HG03139 (cell line): ENCODE measurements at regions not wholly inside any gene's neighbourhood (a gene's known extent, or its start where the extent isn't known, plus 50 kb on each side); places are given as distances from the start of the nearest gene placed in this dataset.
"Not testable (repeated sequence)": the region's sequence is repeated elsewhere in the genome, so short reads cannot be mapped to it uniquely, and the experiment has no call there.

Experiments used
- ATAC-seq: cut with Tn5 transposase; IDR thresholded peaks from one replicate; pipeline ENCODE4 v1.9.1; 2021; ENCODE audit not compliant: unreplicated experiment

DNA sequence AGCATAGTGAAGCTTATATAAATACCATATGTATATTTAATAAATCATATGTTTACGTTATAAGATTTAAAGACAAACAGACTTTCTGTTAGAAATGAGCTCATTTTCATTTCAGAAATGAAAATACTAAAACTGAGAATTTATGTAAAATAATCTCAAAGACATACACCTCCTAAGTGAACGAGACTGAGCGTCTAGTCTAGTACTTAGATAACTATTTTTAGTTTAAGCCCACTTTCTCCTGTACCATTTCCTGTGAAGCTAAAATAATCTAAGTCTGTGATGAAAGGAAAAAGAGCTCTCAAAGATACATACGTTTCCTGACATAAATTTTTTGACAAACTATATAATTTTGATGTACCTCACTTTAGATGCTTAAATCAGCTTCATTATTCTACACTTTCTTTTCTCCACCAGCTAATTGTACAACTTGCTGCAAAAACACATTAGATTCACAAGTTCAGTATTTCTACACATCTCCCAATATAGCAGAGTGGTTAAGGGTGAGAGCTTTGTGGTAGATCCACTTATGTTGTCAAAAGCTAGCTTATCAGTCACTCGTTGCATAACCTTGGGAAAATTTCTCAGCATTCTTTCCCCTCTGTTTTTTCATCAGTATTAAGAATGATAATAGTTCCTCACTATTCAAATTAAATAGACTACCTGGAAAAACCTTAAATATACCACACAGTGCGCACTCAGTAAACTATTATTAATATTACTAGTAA lies 703.0 kb downstream of the PLOD2 start:
- ATAC-seq: no peak

GRCh38 chr3:145459681-145460080 lies 701.3 kb downstream of the PLOD2 start:
- not testable (repeated sequence) for ATAC-seq

DNA sequence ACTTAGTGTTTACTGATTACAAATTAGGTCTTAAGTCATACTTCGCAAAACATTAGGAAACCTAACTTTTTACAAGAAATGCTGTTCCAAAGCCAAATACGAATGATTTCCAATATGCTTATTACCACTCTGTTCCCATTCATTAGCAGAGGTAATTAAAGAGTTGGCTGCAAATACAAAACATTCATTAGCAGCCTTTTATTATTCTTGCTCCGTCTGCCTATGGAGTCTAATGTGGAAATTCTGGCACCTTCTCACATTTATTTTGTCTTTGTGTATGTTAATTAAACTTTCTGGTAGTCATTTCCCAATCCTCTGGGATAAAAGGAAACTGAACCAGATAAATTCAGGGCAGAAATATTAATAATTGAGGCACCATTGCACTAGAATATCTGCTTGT lies 689.0 kb downstream of the PLOD2 start:
- no peak for ATAC-seq

DNA sequence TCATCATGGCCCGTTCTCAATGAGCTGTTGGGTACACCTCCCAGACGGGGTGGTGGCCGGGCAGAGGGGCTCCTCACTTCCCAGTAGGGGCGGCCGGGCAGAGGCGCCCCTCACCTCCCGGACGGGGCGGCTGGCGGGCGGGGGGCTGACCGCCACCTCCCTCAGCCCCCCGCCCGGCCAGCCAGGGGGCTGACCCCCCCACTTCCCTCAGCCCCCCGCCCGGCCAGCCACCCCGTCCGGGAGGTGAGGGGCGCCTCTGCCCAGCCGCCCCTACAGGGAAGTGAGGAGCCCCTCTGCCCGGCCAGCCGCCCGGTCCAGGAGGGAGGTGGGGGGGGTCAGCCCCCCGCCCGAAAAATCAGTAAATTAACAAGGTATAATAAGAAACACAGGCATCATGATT lies 678.2 kb downstream of the PLOD2 start:
- ATAC-seq: not testable (repeated sequence)

GRCh38 chr3:145483992-145484391 lies 677.0 kb downstream of the PLOD2 start:
- no peak for ATAC-seq

DNA sequence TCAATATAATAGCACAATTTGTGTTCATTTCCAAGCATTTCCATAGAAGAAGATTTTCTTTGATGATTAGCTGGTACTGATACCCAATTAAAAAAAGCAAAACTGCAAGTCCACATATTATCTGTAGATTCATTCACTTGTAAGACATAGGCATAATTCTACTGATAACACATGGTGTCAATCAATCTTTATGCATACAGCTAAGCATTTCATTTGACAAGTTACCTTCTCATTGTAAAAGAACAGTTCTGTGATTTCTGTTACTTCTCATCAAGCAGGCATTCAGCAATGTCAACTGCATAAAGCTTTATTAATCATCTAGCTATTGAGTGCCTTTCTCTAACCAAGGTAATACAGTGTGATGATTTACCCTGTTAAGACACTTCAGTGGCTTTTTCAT lies 672.0 kb downstream of the PLOD2 start:
- no peak for ATAC-seq

DNA sequence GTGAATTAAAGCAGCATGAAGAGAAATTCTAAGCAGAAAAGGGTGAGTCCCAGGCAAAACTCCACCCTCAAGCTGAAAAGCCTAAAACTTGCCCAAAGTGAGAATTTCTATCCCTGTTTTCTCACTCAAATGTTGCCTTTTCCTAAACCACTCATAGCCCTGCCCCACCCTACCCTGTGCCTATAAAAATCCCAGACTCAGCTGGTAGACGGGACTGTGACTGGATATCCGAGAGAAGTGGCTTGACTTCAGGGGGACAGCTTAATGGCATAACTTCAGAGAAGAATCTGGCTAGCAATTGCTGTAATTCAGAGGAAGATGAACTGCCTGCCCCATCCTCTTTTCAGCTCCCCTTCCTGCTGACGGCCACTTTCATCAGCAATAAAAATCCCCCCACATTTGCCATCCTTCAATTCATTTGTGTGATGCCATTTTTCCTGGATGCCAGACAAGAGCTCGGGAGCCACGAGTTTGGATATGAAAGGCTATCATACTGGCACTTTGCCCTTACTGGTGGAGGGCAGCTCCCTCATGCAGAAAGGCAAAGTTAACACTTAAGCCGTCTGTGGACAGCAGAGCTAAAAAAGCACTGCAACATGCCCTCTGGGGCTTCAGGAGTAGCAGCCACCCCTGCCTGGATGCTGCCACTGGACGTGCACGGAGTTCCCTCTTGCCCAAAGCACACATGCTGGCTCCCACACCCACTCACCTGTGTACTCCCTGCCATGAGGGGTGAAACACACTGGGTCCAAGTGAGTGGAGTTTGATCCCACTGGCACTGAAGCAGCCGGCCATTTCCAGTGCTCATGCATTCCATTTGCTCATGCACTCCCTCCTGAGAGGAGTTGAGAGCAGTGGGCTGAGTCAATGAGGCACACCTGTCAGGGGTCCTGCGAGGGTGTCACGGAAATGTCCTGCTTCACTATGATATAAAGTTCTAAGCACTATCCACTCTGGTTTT lies 670.6 kb downstream of the PLOD2 start:
- ATAC-seq: no peak

DNA sequence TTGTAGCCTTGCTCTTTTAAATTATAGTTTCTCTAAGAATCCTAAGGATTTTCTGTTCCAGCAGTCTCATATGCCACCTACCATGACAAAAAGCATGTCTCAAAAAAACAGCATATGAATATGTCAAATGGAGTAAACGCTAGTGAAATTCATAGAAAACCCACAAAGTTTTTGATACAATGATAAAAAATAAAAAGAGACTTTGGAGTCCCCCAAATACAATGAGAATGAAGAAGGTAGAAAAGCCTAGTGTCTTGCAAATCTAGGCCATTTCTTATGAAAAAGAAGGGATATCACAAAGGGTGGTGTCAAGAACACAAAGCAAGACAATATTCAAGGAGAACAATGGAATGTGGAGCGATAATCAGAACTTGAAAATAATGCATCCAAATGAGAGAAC lies 668.5 kb downstream of the PLOD2 start:
- no peak for ATAC-seq

- ATAC-seq: not testable (repeated sequence)
These were observed 643.6 kb downstream of the PLOD2 start for GRCh38 chr3:145517416-145517815.

DNA sequence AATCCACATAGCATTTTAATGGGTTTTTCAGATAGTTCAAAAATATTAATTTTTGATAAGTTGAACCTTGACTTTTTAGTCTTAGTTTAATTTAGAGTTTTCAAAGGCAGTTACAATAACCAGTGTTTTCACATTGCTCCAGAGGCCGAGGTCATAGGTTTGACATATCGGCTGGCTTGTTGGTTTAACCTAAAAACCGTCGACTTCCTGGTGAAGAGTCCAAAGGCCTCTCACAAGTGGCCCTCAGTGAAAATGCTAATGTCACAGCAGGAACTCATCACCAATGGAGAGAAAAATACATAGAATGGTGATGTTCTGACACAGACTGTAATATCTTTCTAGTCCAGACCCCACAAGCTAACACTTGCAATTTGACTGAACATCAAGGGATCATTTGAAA lies 642.3 kb downstream of the PLOD2 start:
- no peak for ATAC-seq

DNA sequence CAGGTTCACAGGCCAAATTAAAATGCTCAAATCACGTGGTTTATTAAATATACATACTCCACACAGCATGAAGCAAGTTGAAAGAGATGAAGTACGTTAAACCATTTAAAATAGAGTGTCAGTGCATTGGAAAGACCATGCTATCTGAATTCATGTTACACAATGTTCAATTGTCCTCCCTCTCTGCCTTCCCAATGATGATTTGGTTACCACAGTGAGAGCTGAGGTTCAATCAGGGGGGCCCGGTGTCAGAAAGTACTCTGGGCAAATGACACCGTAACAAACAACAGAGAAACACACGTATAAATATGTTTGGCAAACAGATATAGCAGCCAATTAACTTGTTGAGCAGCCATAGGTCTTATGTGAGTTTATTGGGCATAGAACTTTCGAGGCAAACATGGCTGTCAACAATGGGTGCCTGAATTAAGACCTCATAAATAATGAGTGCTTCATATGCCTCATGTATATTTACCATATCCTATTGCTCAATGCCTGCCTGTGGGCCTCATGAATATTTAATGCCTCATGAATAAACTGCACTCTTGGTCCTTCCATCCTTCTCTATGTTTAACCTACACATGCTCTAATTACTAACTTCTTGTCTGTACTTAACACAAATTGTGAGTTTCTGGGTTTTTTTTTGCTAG lies 641.5 kb downstream of the PLOD2 start:
- ATAC-seq: no peak

GRCh38 chr3:145522179-145522578 lies 638.8 kb downstream of the PLOD2 start:
- ATAC-seq: no peak

DNA sequence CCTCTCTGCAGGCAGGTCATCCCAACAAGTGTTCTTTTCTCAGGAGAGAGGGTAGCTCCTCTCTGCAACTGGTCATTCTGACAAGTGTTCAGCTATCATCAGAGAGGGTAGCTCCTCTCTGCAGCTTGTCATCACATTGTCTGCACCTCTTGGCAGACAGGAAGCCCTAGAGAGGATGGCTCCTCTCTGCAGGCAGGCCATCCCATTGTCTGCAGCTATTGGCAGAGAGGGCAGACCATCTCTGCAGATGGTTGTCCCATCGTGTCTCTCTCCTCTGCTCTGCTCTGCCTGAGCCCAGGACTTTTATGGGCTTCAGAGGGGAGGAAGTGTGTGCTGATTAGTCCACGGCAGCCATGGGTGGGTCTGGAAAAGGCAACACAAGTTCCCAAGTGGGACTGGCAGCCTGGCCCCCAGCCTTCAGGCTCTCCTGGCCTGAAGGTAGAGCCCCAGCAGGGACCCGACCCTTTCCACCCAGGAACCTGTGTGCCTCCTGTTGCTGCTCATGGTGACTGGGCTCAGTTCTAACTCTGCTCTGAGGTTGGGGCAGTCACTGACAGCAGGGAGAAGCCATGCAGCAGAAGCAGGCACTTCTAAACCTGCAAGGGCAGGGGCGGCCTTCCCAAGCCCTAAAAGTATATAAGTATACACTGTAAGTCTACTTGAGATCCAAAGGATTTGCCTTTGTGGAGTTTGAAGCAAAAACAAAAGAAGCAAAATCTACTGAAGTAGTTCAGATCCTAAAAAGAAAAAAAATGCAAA lies 637.9 kb downstream of the PLOD2 start:
- ATAC-seq: no peak

- ATAC-seq: no peak
These were observed 629.4 kb downstream of the PLOD2 start for GRCh38 chr3:145531548-145531947.

- ATAC-seq: no peak
These were observed 627.3 kb downstream of the PLOD2 start for GRCh38 chr3:145533696-145534095.

GRCh38 chr3:145536461-145536860 lies 624.5 kb downstream of the PLOD2 start:
- no peak for ATAC-seq

DNA sequence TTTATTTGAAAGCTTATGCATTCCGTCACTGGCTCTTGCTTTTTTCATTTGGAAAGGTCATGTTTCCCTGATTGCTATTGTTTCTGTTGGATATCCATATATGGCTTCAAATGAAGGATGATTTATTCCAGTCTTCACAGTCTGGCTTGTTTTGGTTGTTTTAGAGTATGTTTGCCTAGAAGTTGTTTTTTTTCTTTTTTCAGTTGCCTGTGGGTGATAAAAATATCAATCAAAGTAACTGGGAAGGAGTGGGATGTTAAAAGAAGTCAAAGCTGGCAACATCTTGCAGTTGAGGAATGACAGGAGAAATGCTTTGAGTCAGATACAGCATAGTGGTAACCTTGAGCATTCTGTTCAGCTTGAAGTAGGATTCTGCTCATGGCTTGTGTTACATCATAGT lies 610.5 kb downstream of the PLOD2 start:
- ATAC-seq: no peak

DNA sequence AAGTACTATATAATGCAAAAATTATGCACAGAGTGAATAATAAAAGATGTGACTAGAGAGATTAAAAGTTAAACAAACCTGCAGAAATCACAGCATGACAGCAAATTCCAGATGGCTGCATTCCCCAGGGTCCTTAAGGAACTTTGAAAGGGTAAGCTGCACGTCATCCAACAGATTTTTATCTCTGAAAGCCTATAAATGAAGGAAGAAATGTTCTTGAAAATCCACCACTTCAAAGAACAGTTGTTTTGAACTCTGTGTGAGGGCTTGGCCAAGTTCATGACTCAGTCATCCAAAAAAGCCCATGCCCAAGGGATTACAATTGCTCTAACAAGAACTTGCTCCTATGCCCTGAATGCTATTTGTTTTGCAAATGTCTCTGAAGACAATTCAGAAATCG lies 603.6 kb downstream of the PLOD2 start:
- ATAC-seq: no peak

GRCh38 chr3:145578471-145578870 lies 582.5 kb downstream of the PLOD2 start:
- ATAC-seq: no peak

DNA sequence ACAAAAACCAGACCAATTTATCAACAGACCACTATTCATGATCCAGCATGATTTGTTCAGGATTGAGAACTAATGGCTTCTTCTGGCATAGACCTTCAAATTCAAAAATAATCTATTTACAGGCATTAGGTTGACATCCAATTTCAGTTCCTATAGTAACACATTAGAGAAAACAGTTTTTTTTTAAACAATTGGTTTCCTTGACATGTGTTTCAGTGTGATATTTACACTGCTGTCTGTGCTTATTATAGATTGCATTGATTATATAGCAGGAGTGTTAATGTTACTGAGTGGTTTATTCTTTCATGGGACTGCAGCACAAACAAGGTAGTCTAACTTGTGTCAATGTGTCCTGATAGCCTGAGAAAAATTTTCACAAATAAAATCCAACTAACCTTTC lies 579.3 kb downstream of the PLOD2 start:
- ATAC-seq: no peak

GRCh38 chr3:145604851-145605250 lies 556.1 kb downstream of the PLOD2 start:
- ATAC-seq: no peak
